DND-41 (cell line): ENCODE measurements at regions not wholly inside any gene's neighbourhood (a gene's known extent, or its start where the extent isn't known, plus 50 kb on each side); places are given as distances from the start of the nearest gene placed in this dataset.

ENCODE experiments used
- ATAC-seq: fragments of 200-7000 bp; cut with Tn5 transposase; 3 replicates; pipeline ENCODE4 v1.9.1; 2021; ENCODE audit warnings: low read depth; ENCODE audit not compliant: insufficient read depth
- DNase-seq: peaks from one replicate; pipeline ENCODE4 v3.0.0-alpha.2; 2020
- H2AFZ ChIP-seq: 2 replicates; pipeline ENCODE4 v1.6.0; 2012; ENCODE audit warnings: low read depth, low read length
- H3K27ac ChIP-seq: 2 replicates; pipeline ENCODE4 v1.5.1; 2012; ENCODE audit warnings: low read length, inconsistent platforms
- H3K27me3 ChIP-seq: fragments of 200-600 bp; sonication (generic); 2 replicates; pipeline ENCODE4 v1.6.0; 2012; ENCODE audit warnings: low read length, mild to moderate bottlenecking, inconsistent platforms; ENCODE audit not compliant: insufficient read depth, poor library complexity
- H3K36me3 ChIP-seq: 2 replicates; pipeline ENCODE4 v1.5.1; 2012; ENCODE audit warnings: low read length, inconsistent platforms; ENCODE audit not compliant: insufficient read depth
- H3K4me1 ChIP-seq: 2 replicates; pipeline ENCODE4 v1.5.1; 2012; ENCODE audit warnings: mild to moderate bottlenecking, low read length; ENCODE audit not compliant: insufficient read depth
- H3K4me2 ChIP-seq: 2 replicates; pipeline ENCODE4 v1.6.0; 2012; ENCODE audit warnings: mild to moderate bottlenecking, moderate library complexity, low read length, inconsistent platforms; ENCODE audit not compliant: insufficient read depth
- H3K4me3 ChIP-seq, 2 experiments: fragments of 200-600 bp in 1 of 2; shearing (Covaris generic) in 1 of 2; 2 replicates each; pipeline ENCODE4 v1.5.1; 2012 to 2016; ENCODE audit warnings: inconsistent platforms in 2 of 2, low read length in 2 of 2, mild to moderate bottlenecking in 2 of 2, low read depth in 1 of 2, moderate library complexity in 1 of 2
- H3K79me2 ChIP-seq: 2 replicates; pipeline ENCODE4 v1.6.0; 2012; ENCODE audit warnings: low read length, inconsistent platforms; ENCODE audit not compliant: insufficient read depth
- H3K9ac ChIP-seq: 2 replicates; pipeline ENCODE4 v1.6.0; 2012; ENCODE audit warnings: low read depth, mild to moderate bottlenecking, inconsistent platforms, low read length, moderate library complexity
- H3K9me3 ChIP-seq: 2 replicates; pipeline ENCODE4 v1.5.1; 2012; ENCODE audit warnings: low read length, moderate library complexity, mild to moderate bottlenecking, inconsistent platforms; ENCODE audit not compliant: insufficient read depth, severe bottlenecking
- H4K20me1 ChIP-seq: 2 replicates; pipeline ENCODE4 v1.6.0; 2012; ENCODE audit warnings: low read length; ENCODE audit not compliant: insufficient read depth
- EZH2 ChIP-seq: IDR thresholded peaks from 3 replicates; pipeline ENCODE4 v1.6.1; 2012; ENCODE audit warnings: borderline replicate concordance, low read depth, mild to moderate bottlenecking, moderate library complexity, low read length, inconsistent platforms; ENCODE audit not compliant: severe bottlenecking
- TF ChIP-seq, protein P1 (sequence below): IDR thresholded peaks from 2 replicates; pipeline ENCODE4 v1.5.1; 2012; ENCODE audit warnings: borderline replicate concordance, low read length, moderate library complexity, mild to moderate bottlenecking; ENCODE audit not compliant: poor library complexity, severe bottlenecking; ENCODE audit errors: extremely low read depth

DNA sequence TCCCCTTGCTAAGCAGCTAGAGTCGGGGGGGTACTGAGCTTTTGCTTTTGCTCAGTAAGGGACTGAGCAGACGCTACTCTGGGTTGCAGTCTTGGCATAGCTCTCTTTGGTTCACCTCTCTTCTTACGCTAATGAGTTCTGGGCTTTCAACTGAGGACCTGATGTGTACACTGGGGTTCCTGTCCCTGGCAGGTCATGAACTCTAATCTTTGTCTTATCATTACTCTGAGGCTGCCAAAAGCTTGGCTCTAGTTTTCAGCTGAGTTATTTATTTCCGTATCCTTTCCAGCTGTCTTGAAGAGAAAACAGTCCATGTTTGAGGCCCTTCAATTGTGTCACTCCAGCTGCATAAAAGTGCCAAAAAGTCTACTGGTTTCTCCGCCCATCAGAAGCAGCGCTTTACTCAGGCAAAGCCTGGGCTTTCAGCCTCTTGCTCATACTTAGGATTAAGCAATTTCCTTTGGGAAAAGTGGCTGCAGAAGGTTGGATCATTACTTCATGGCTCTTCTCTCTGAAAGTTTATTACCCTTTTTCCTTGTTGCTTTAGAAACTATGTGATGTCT, 121.0 kb upstream of the STOX2 start:
- H3K4me1 ChIP-seq = no peaks in the 10 kb centered on the region
- no peaks in the 10 kb centered on the region for H3K9me3 ChIP-seq
- ATAC-seq = no peak
- no peaks in the 10 kb centered on the region for H4K20me1 ChIP-seq
- no peak overlapping the region for H3K9ac ChIP-seq
- H3K36me3 ChIP-seq = no peaks in the 10 kb centered on the region
- no peak overlapping the region for H3K27ac ChIP-seq
- no peaks in the 10 kb centered on the region for H3K79me2 ChIP-seq
- H3K4me3 ChIP-seq = no peak overlapping the region
- H2AFZ ChIP-seq = no peak overlapping the region
- H3K4me2 ChIP-seq = no peak overlapping the region
- no peak for TF ChIP-seq EZH2
- TF ChIP-seq, protein P1, sequence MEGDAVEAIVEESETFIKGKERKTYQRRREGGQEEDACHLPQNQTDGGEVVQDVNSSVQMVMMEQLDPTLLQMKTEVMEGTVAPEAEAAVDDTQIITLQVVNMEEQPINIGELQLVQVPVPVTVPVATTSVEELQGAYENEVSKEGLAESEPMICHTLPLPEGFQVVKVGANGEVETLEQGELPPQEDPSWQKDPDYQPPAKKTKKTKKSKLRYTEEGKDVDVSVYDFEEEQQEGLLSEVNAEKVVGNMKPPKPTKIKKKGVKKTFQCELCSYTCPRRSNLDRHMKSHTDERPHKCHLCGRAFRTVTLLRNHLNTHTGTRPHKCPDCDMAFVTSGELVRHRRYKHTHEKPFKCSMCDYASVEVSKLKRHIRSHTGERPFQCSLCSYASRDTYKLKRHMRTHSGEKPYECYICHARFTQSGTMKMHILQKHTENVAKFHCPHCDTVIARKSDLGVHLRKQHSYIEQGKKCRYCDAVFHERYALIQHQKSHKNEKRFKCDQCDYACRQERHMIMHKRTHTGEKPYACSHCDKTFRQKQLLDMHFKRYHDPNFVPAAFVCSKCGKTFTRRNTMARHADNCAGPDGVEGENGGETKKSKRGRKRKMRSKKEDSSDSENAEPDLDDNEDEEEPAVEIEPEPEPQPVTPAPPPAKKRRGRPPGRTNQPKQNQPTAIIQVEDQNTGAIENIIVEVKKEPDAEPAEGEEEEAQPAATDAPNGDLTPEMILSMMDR = no peak
- no peaks in the 10 kb centered on the region for H3K27me3 ChIP-seq
- DNase-seq = no peak

GRCh38 chr4:183788308-183788905, 116.7 kb upstream of the STOX2 start:
- Histone ChIP-seq H2AFZ (no peak overlapping the region), H3K4me1 (no peaks in the 10 kb centered on the region), H3K9me3 (peaks cover 6% of the 10 kb centered on the region), H3K27me3 (no peaks in the 10 kb centered on the region), H3K36me3 (no peaks in the 10 kb centered on the region), H3K4me2 (no peak overlapping the region), H3K27ac (no peak overlapping the region), H3K9ac (no peak overlapping the region), H3K79me2 (no peaks in the 10 kb centered on the region), H3K4me3 (no peak overlapping the region), H4K20me1 (no peaks in the 10 kb centered on the region)
- DNase-seq (no peak), ATAC-seq (no peak)
- no peak for TF ChIP-seq EZH2
- TF ChIP-seq, protein P1 = no peak

GRCh38 chr4:183789657-183790056, 115.5 kb upstream of the STOX2 start:
- Histone ChIP-seq H3K4me1 (no peaks in the 10 kb centered on the region), H3K9ac (no peak overlapping the region), H3K27me3 (no peaks in the 10 kb centered on the region), H3K79me2 (no peaks in the 10 kb centered on the region), H3K9me3 (peaks cover 6% of the 10 kb centered on the region), H3K4me2 (no peak overlapping the region), H3K27ac (no peak overlapping the region), H3K4me3 (no peak overlapping the region), H3K36me3 (no peaks in the 10 kb centered on the region), H4K20me1 (no peaks in the 10 kb centered on the region), H2AFZ (no peak overlapping the region)
- DNase-seq = no peak
- ATAC-seq = no peak
- TF ChIP-seq EZH2 = no peak
- TF ChIP-seq, protein P1 = no peak
